Stimulated activated CD4-positive, alpha-beta T cell treated with anti-CD3 and anti-CD28 coated beads, Interleukin-4, amount 100 ng/mL, for 4 hours (primary cell): ENCODE measurements at regions not wholly inside any gene's neighbourhood (a gene's known extent, or its start where the extent isn't known, plus 50 kb on each side); places are given as distances from the start of the nearest gene placed in this dataset.

ENCODE experiments used
- DNase-seq, 2 experiments: peaks; one replicate each; pipeline ENCODE4 v3.0.0-alpha.2; 2020

- no peak for DNase-seq
Observed at GRCh38 chr20:59404749-59405148, 104.3 kb downstream of the EDN3 start.

- no peak for DNase-seq
Observed at GRCh38 chr20:59405226-59406200, 105.1 kb downstream of the EDN3 start.

GRCh38 chr20:59406446-59406845 lies 106.0 kb downstream of the EDN3 start:
- no peak for DNase-seq

GRCh38 chr20:59411170-59411569 lies 110.8 kb downstream of the EDN3 start:
- no peak for DNase-seq

- no peak for DNase-seq
Observed at GRCh38 chr20:59411589-59411988, 111.2 kb downstream of the EDN3 start.

- no peak for DNase-seq
Observed at GRCh38 chr20:59412181-59412580, 111.8 kb downstream of the EDN3 start.

- no peak for DNase-seq
Observed at GRCh38 chr20:59412875-59413284, 112.5 kb downstream of the EDN3 start.

- DNase-seq, result no peak
Observed at GRCh38 chr20:59413326-59413865, 113.0 kb downstream of the EDN3 start.

- DNase-seq, result no peak
Observed at GRCh38 chr20:59414936-59415623, 114.7 kb downstream of the EDN3 start.

GRCh38 chr20:59416916-59417315 lies 116.5 kb downstream of the EDN3 start:
- DNase-seq, result no peak

- DNase-seq, result no peak
Observed at GRCh38 chr20:59421089-59421488, 120.7 kb downstream of the EDN3 start.

- DNase-seq, result no peak
Observed at GRCh38 chr20:59421920-59422637, 121.7 kb downstream of the EDN3 start.

GRCh38 chr20:59422872-59423544 lies 122.6 kb downstream of the EDN3 start:
- no peak for DNase-seq

- no peak for DNase-seq
Observed at GRCh38 chr20:59424976-59425375, 124.6 kb downstream of the EDN3 start.

GRCh38 chr20:59425572-59425971 lies 125.2 kb downstream of the EDN3 start:
- no peak for DNase-seq

GRCh38 chr20:59428006-59428405 lies 127.6 kb downstream of the EDN3 start:
- no peak for DNase-seq

GRCh38 chr20:59428441-59429205 lies 128.2 kb downstream of the EDN3 start:
- DNase-seq, result no peak

GRCh38 chr20:59429396-59429795 lies 129.0 kb downstream of the EDN3 start:
- DNase-seq, result no peak

- no peak for DNase-seq
Observed at GRCh38 chr20:59431014-59431413, 130.6 kb downstream of the EDN3 start.

GRCh38 chr20:59434960-59435359 lies 134.5 kb downstream of the EDN3 start:
- no peak for DNase-seq

GRCh38 chr20:59435518-59435917 lies 135.1 kb downstream of the EDN3 start:
- no peak for DNase-seq

- DNase-seq, result no peak
Observed at GRCh38 chr20:59437601-59438031, 137.2 kb downstream of the EDN3 start.
